RWPE1 (cell line): ENCODE measurements at regions not wholly inside any gene's neighbourhood (a gene's known extent, or its start where the extent isn't known, plus 50 kb on each side); places are given as distances from the start of the nearest gene placed in this dataset.
"Not testable (repeated sequence)": the region's sequence is repeated elsewhere in the genome, so short reads cannot be mapped to it uniquely, and the experiment has no call there.

Experiments
- CTCF ChIA-PET: fragments of 350-600 bp; sonication (Branson Sonifier 250); formaldehyde crosslinking; extraction: SDS; loops from one replicate; lab custom pipeline; 2021; lab: Yijun Ruan, JAX
- POLR2A ChIA-PET: fragments of 400-600 bp; formaldehyde crosslinking; extraction: SDS; loops from one replicate; lab custom pipeline; 2020; ENCODE audit warnings: antibody characterized with exemption; ENCODE audit not compliant: low non-redundant PET; lab: Yijun Ruan, JAX
- DNase-seq: peaks from one replicate; pipeline ENCODE4 v3.0.0; 2012; ENCODE audit warnings: low spot score
- H3K27ac ChIP-seq: fragments of 450-650 bp; 2 replicates; pipeline ENCODE4 v1.5.1; 2017
- CTCF ChIP-seq: fragments of 450-650 bp; conservative IDR thresholded peaks from 2 replicates; pipeline ENCODE4 v1.5.1; 2017; ENCODE audit warnings: low read depth, mild to moderate bottlenecking

- DNase-seq: no peak
- H3K27ac ChIP-seq: no peak overlapping the region
- CTCF ChIA-PET: no interaction called here
- TF ChIP-seq CTCF: no peak
- POLR2A ChIA-PET: no interaction called here
These were observed 83.5 kb upstream of the KMT2C start for GRCh38 chr7:152519290-152519689.

GRCh38 chr7:152516216-152516615, 80.4 kb upstream of the KMT2C start:
- TF ChIP-seq CTCF: no peak
- ChIA-PET CTCF (interaction anchor here (0.6 kb wide), 1 partner anchor 353 kb away, joined by 5 read pairs; no protein-coding TSS in a partner anchor), POLR2A (no interaction called here)
- no peak overlapping the region for H3K27ac ChIP-seq
- no peak for DNase-seq

GRCh38 chr7:152515266-152515950, 79.6 kb upstream of the KMT2C start:
- POLR2A ChIA-PET, H3K27ac ChIP-seq, CTCF ChIA-PET, DNase-seq: not testable (repeated sequence)

- no peak for TF ChIP-seq CTCF
These were observed 78.9 kb upstream of the KMT2C start for GRCh38 chr7:152514771-152515105.

DNA sequence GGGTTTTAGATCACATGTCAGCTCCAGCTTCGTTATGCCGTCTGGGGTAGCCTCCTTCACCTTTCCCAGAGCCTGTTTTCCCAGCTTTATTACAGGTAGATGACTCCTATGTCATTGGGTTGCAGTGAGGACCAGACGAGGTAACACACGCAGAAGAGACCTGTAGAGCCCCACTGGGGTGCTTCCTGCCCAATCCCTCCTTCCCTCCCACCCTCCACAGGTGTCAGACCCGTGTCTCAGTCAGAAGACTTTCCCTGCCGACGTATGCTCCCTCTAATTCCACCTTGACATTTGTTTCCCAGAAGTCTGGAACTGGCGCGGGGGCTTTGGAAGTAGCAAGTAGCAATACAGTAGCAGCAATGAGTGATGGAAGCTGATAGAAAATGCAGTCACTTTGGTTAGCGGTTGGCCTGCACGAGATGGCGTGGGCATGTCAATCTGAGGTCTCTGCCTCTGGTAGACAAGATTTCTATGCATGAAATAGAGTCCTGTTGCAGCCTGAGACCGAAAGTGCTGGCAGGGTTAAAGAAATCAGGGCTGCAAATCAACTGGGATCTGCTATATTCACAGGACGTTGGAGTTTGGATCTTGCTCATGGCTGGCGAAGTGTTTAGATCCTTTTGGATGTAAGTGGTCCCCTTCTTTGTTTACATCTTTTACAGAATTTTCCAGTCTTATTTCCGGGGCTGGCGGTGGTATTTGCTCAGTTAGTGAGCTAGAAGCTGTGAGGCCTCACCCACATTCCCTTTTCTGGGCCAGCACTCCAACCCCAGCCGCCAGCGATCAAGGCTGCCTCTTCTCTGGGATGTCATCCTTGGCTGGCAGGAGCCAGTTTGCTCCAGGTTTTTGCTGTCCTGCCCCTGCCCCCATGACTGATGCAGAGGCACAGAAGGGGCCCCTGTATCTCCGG, 78.3 kb upstream of the KMT2C start:
- TF ChIP-seq CTCF: no peak
- DNase-seq: no peak
- ChIA-PET CTCF (no interaction called here), POLR2A (no interaction called here)
- no peak overlapping the region for H3K27ac ChIP-seq

More at GRCh38 chr7:152514771-152515105, 78.9 kb upstream of the KMT2C start:
- H3K27ac ChIP-seq: no peak overlapping the region
- no peak for DNase-seq
- CTCF ChIA-PET: no interaction called here
- POLR2A ChIA-PET: no interaction called here

- no peak overlapping the region for H3K27ac ChIP-seq
- ChIA-PET CTCF (no interaction called here), POLR2A (no interaction called here)
- TF ChIP-seq CTCF: no peak
- DNase-seq: peak; percentile 23
These were observed 76.9 kb upstream of the KMT2C start for GRCh38 chr7:152512706-152513105.

GRCh38 chr7:152511736-152512135, 75.9 kb upstream of the KMT2C start:
- DNase-seq: no peak
- H3K27ac ChIP-seq: no peak overlapping the region
- ChIA-PET CTCF (interaction anchor here (0.7 kb wide), 1 partner anchor 172 kb away, joined by 3 read pairs; no protein-coding TSS in a partner anchor), POLR2A (no interaction called here)
- no peak for TF ChIP-seq CTCF
